ENCODE measurements at regions not wholly inside any gene's neighbourhood (a gene's known extent, or its start where the extent isn't known, plus 50 kb on each side); places are given as distances from the start of the nearest gene placed in this dataset.

- Mint-ChIP-seq H3K27me3 (no peaks in the 10 kb centered on the region), H3K4me3 (no peak overlapping the region), H3K27ac (no peak overlapping the region), H3K4me1 (ENCODE audit: low read depth) (no peaks in the 10 kb centered on the region), H3K36me3 (ENCODE audit: low read depth) (no peaks in the 10 kb centered on the region), H3K9me3 (no peaks in the 10 kb centered on the region)
- no peaks in the 10 kb centered on the region for H3K27me3 ChIP-seq (ENCODE audit: control insufficient read depth in 1 of 2, insufficient read depth in 2 of 2, low read length in 2 of 2)
- ATAC-seq (ENCODE audit: poor library complexity) (no peak), DNase-seq (no peak)
- no peak overlapping the region for H3K4me3 ChIP-seq (ENCODE audit: low read length)
- H3K27ac ChIP-seq (ENCODE audit: low read depth in 1 of 2, low read length in 2 of 2): no peak overlapping the region
- CTCF ChIA-PET: no interaction called here
- no peak for TF ChIP-seq CTCF (IDR thresholded peaks at IDR 0.05)
- H3K4me1 ChIP-seq (ENCODE audit: insufficient read depth, low read length): no peaks in the 10 kb centered on the region
- POLR2A ChIA-PET: no interaction called here
- no peaks in the 10 kb centered on the region for H3K36me3 ChIP-seq (ENCODE audit: insufficient read depth, low read length)
- intact Hi-C loops (cut with DNase I, micrococcal nuclease): loop anchor here in 1 of 2 experiments (10.0 kb wide), 1 partner anchor 195 kb away; no protein-coding TSS in a partner anchor
- no peaks in the 10 kb centered on the region for H3K9me3 ChIP-seq (ENCODE audit: control insufficient read depth in 1 of 2, insufficient read depth in 1 of 2, low read length in 2 of 2)
These were observed 185.3 kb downstream of the HAUS1 start for GRCh38 chr18:46289463-46289862.

GRCh38 chr18:46289931-46290330 lies 185.7 kb downstream of the HAUS1 start:
- CTCF ChIA-PET: no interaction called here
- H3K27me3 Mint-ChIP-seq: no peaks in the 10 kb centered on the region
- DNase-seq (no peak), ATAC-seq (ENCODE audit: poor library complexity) (no peak)
- H3K36me3 ChIP-seq (ENCODE audit: insufficient read depth, low read length): no peaks in the 10 kb centered on the region
- no peaks in the 10 kb centered on the region for H3K4me1 ChIP-seq (ENCODE audit: insufficient read depth, low read length)
- H3K9me3 Mint-ChIP-seq: no peaks in the 10 kb centered on the region
- H3K4me3 Mint-ChIP-seq: no peak overlapping the region
- no peak overlapping the region for H3K27ac ChIP-seq (ENCODE audit: low read depth in 1 of 2, low read length in 2 of 2)
- no peaks in the 10 kb centered on the region for H3K4me1 Mint-ChIP-seq (ENCODE audit: low read depth)
- H3K27ac Mint-ChIP-seq: no peak overlapping the region
- POLR2A ChIA-PET: no interaction called here
- intact Hi-C loops (cut with DNase I, micrococcal nuclease): loop anchor here in 1 of 2 experiments (10.0 kb wide), 1 partner anchor 195 kb away; no protein-coding TSS in a partner anchor
- H3K4me3 ChIP-seq (ENCODE audit: low read length): no peak overlapping the region
- H3K36me3 Mint-ChIP-seq (ENCODE audit: low read depth): no peaks in the 10 kb centered on the region
- no peaks in the 10 kb centered on the region for H3K9me3 ChIP-seq (ENCODE audit: control insufficient read depth in 1 of 2, insufficient read depth in 1 of 2, low read length in 2 of 2)
- TF ChIP-seq CTCF (IDR thresholded peaks at IDR 0.05): no peak
- H3K27me3 ChIP-seq (ENCODE audit: control insufficient read depth in 1 of 2, insufficient read depth in 2 of 2, low read length in 2 of 2): no peaks in the 10 kb centered on the region

- no peak overlapping the region for H3K4me3 Mint-ChIP-seq
- H3K9me3 ChIP-seq (ENCODE audit: control insufficient read depth in 1 of 2, insufficient read depth in 1 of 2, low read length in 2 of 2): no peaks in the 10 kb centered on the region
- no peaks in the 10 kb centered on the region for H3K36me3 ChIP-seq (ENCODE audit: insufficient read depth, low read length)
- no peaks in the 10 kb centered on the region for H3K27me3 ChIP-seq (ENCODE audit: control insufficient read depth in 1 of 2, insufficient read depth in 2 of 2, low read length in 2 of 2)
- TF ChIP-seq CTCF (IDR thresholded peaks at IDR 0.05): no peak
- H3K4me1 Mint-ChIP-seq (ENCODE audit: low read depth): no peaks in the 10 kb centered on the region
- no peaks in the 10 kb centered on the region for H3K4me1 ChIP-seq (ENCODE audit: insufficient read depth, low read length)
- no peak overlapping the region for H3K27ac ChIP-seq (ENCODE audit: low read depth in 1 of 2, low read length in 2 of 2)
- no peak overlapping the region for H3K27ac Mint-ChIP-seq
- ChIA-PET POLR2A (no interaction called here), CTCF (no interaction called here)
- intact Hi-C loops (cut with DNase I, micrococcal nuclease): no loop called here
- H3K4me3 ChIP-seq (ENCODE audit: low read length): no peak overlapping the region
- H3K27me3 Mint-ChIP-seq: no peaks in the 10 kb centered on the region
- no peaks in the 10 kb centered on the region for H3K9me3 Mint-ChIP-seq
- DNase-seq: no peak
- ATAC-seq (ENCODE audit: poor library complexity): no peak
- no peaks in the 10 kb centered on the region for H3K36me3 Mint-ChIP-seq (ENCODE audit: low read depth)
These were observed 186.3 kb downstream of the HAUS1 start for GRCh38 chr18:46290440-46291020.

Measured in CD4-positive, alpha-beta T cell (primary cell).